HepG2 (cell line): ENCODE measurements at regions not wholly inside any gene's neighbourhood (a gene's known extent, or its start where the extent isn't known, plus 50 kb on each side); places are given as distances from the start of the nearest gene placed in this dataset.
A peak's percentile ranks its signal among the peaks of the same experiment; 100 is the strongest.

Source experiments
- ATAC-seq: fragments of 200-7000 bp; cut with Tn5 transposase; 3 replicates; pipeline ENCODE4 v1.9.1; 2020; ENCODE audit warnings: mild to moderate bottlenecking, moderate library complexity
- BruUV-seq: library from RNA; stranded (reverse); fragments of 400-500 nt; replicated peaks from 2 replicates; lab custom pipeline; 2021; lab: Mats Ljungman, UMichigan
- CTCF ChIA-PET: fragments of 300-600 bp; formaldehyde crosslinking; extraction: SDS; loops from one replicate; lab custom pipeline; 2021; ENCODE audit warnings: low total read pairs, inconsistent platforms, low intra/inter-chr PET ratio; lab: Yijun Ruan, JAX
- POLR2A ChIA-PET: fragments of 350-600 bp; sonication (Branson Sonifier 250); formaldehyde crosslinking; loops from one replicate; lab custom pipeline; 2020; ENCODE audit warnings: antibody characterized with exemption, inconsistent platforms; lab: Yijun Ruan, JAX
- DNase-seq: peaks from one replicate; pipeline ENCODE4 v3.0.0-alpha.2; 2015; ENCODE audit warnings: low spot score
- FAIRE-seq: peaks from 3 replicates; lab custom pipeline; 2011; peaks lifted over from hg19 to GRCh38; lab: Jason Lieb, UNC
- H2AFZ ChIP-seq: one replicate; pipeline ENCODE4 v1.6.1; 2011; ENCODE audit warnings: low read length, inconsistent platforms
- H3K27ac ChIP-seq: fragments of 300-600 bp; 3 replicates; pipeline ENCODE4 v1.8.0; 2011; ENCODE audit warnings: mixed run types, mild to moderate bottlenecking, mixed read lengths, low read length, inconsistent platforms; ENCODE audit not compliant: insufficient read depth; ENCODE audit errors: extremely low read length
- H3K27me3 ChIP-seq, 2 experiments: fragments of 200-600 bp in 1 of 2; 2 replicates in 1 of 2; 3 replicates in 1 of 2; pipeline versions ENCODE4 v1.6.0 to v1.8.0; 2011; ENCODE audit warnings: low read length in 2 of 2, mild to moderate bottlenecking in 2 of 2, moderate library complexity in 2 of 2, inconsistent platforms in 1 of 2; ENCODE audit not compliant: insufficient read depth in 2 of 2, control insufficient read depth in 1 of 2
- H3K36me3 ChIP-seq, 2 experiments: fragments of 200-600 bp in 1 of 2; replicated peaks in 1 of 2; 2 replicates in 1 of 2; 3 replicates in 1 of 2; pipeline versions ENCODE4 v1.5.1 to v1.8.0; 2011; ENCODE audit warnings: low read length in 2 of 2, inconsistent platforms in 1 of 2; ENCODE audit not compliant: insufficient read depth in 2 of 2, control insufficient read depth in 1 of 2
- H3K4me1 ChIP-seq: 2 replicates; pipeline ENCODE4 v1.5.1; 2012; ENCODE audit warnings: low read length, inconsistent platforms; ENCODE audit not compliant: insufficient read depth
- H3K4me2 ChIP-seq: 2 replicates; pipeline ENCODE4 v1.6.0; 2011; ENCODE audit warnings: low read depth, low read length, inconsistent platforms
- H3K4me3 ChIP-seq, 3 experiments: fragments of 200-600 bp in 1 of 3; sonication (generic), shearing (Covaris generic) in 1 of 3; replicated peaks in 1 of 3; 2 replicates each; pipeline ENCODE4 v1.5.1; 2011 to 2016; ENCODE audit warnings: low read length in 3 of 3, inconsistent platforms in 2 of 3, low read depth in 2 of 3, mild to moderate bottlenecking in 2 of 3, control low read depth in 1 of 3, mixed read lengths in 1 of 3; ENCODE audit not compliant: insufficient read depth in 1 of 3
- H3K79me2 ChIP-seq: one replicate; pipeline ENCODE4 v1.6.1; 2011; ENCODE audit warnings: low read length, inconsistent platforms; ENCODE audit not compliant: insufficient read depth
- H3K9ac ChIP-seq: 2 replicates; pipeline ENCODE4 v1.6.0; 2011; ENCODE audit warnings: mild to moderate bottlenecking, low read depth, low read length, inconsistent platforms; ENCODE audit not compliant: insufficient read depth
- H3K9me3 ChIP-seq: 2 replicates; pipeline ENCODE4 v1.5.1; 2012; ENCODE audit warnings: mild to moderate bottlenecking, low read length
- H4K20me1 ChIP-seq: 2 replicates; pipeline ENCODE4 v1.6.0; 2011; ENCODE audit warnings: inconsistent platforms, mild to moderate bottlenecking, low read length, moderate library complexity; ENCODE audit not compliant: insufficient read depth
- HMGA1 ChIP-seq: sonication (generic); formaldehyde crosslinking; conservative IDR thresholded peaks from 2 replicates; pipeline ENCODE4 v1.4.0; 2020; ENCODE audit warnings: missing genetic modification reagents
- MAFK ChIP-seq, 2 experiments: IDR thresholded peaks in 1 of 2; conservative IDR thresholded peaks in 1 of 2; 2 replicates each; pipeline ENCODE4 v1.6.1; 2011; ENCODE audit warnings: improper control_type of control experiment in 2 of 2, low read length in 2 of 2
- NFE2L2 ChIP-seq: fragments of 150-350 bp; IDR thresholded peaks from 2 replicates; pipeline ENCODE4 v1.6.1; 2014; ENCODE audit warnings: low read length
- RFXAP ChIP-seq: sonication (generic); formaldehyde crosslinking; IDR thresholded peaks from 2 replicates; pipeline ENCODE4 v1.4.0; 2020; ENCODE audit warnings: missing genetic modification reagents, borderline replicate concordance
- SIN3B ChIP-seq: fragments of 150-350 bp; IDR thresholded peaks from 2 replicates; pipeline ENCODE4 v1.6.1; 2014; ENCODE audit warnings: low read length
- ZFAT ChIP-seq: sonication (generic); formaldehyde crosslinking; conservative IDR thresholded peaks from 2 replicates; pipeline ENCODE4 v1.8.1; 2023; ENCODE audit warnings: missing genetic modification reagents, inconsistent platforms
- ZNF354B ChIP-seq: sonication (generic); formaldehyde crosslinking; IDR thresholded peaks from 2 replicates; pipeline ENCODE4 v1.8.0; 2022; ENCODE audit warnings: mild to moderate bottlenecking, missing genetic modification reagents
- ZNF441 ChIP-seq: sonication (generic); formaldehyde crosslinking; IDR thresholded peaks from 2 replicates; pipeline ENCODE4 v1.7.0; 2021; ENCODE audit warnings: missing genetic modification reagents, borderline replicate concordance
- in situ Hi-C: cut with HindIII; loops from 2 replicates; pipeline ENCODE4 v1.10.0; 2017; ENCODE audit warnings: low pct_unique_long_range_greater_than_20kb; ENCODE audit not compliant: extremely low pct_ligation_motif_present
- intact Hi-C: fragments of 100-400 bp; cut with micrococcal nuclease; formaldehyde crosslinking; loops from one replicate; pipeline ENCODE4 v1.10.0; 2022; ENCODE audit not compliant: unreplicated experiment
- TF ChIP-seq, protein P1 (sequence below): sonication (generic); formaldehyde crosslinking; IDR thresholded peaks from one replicate; pipeline ENCODE4 v1.5.1; 2020; ENCODE audit warnings: mild to moderate bottlenecking, missing genetic modification reagents; ENCODE audit errors: not compliant biosample characterization
- TF ChIP-seq, protein P2 (sequence below): sonication (generic); formaldehyde crosslinking; IDR thresholded peaks from 2 replicates; pipeline ENCODE4 v1.5.0; 2020; ENCODE audit warnings: mild to moderate bottlenecking, missing genetic modification reagents

DNA sequence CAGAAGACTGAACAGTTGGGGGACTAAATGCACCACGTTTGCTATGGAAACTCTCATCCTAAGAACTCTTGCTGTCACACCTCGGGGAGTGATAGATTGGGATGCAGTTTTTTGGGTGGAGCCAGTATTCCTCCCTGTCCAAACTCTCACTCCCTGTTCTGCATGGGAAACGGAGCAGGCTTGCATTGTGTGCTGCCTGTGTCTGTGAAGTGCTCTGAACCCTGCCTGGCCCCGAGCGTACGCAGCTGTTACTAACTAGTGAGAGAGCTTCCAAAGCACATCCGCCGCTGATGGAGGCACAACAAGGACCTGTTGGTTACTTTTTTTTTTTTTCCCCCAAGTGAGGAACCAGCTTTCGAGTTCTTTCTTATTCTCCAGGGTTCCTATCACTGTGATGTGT is 195.5 kb downstream of the ANAPC1 start (continued):
- TF ChIP-seq ZNF441 (CRISPR knock-in tag) = no peak
- TF ChIP-seq, protein P1, sequence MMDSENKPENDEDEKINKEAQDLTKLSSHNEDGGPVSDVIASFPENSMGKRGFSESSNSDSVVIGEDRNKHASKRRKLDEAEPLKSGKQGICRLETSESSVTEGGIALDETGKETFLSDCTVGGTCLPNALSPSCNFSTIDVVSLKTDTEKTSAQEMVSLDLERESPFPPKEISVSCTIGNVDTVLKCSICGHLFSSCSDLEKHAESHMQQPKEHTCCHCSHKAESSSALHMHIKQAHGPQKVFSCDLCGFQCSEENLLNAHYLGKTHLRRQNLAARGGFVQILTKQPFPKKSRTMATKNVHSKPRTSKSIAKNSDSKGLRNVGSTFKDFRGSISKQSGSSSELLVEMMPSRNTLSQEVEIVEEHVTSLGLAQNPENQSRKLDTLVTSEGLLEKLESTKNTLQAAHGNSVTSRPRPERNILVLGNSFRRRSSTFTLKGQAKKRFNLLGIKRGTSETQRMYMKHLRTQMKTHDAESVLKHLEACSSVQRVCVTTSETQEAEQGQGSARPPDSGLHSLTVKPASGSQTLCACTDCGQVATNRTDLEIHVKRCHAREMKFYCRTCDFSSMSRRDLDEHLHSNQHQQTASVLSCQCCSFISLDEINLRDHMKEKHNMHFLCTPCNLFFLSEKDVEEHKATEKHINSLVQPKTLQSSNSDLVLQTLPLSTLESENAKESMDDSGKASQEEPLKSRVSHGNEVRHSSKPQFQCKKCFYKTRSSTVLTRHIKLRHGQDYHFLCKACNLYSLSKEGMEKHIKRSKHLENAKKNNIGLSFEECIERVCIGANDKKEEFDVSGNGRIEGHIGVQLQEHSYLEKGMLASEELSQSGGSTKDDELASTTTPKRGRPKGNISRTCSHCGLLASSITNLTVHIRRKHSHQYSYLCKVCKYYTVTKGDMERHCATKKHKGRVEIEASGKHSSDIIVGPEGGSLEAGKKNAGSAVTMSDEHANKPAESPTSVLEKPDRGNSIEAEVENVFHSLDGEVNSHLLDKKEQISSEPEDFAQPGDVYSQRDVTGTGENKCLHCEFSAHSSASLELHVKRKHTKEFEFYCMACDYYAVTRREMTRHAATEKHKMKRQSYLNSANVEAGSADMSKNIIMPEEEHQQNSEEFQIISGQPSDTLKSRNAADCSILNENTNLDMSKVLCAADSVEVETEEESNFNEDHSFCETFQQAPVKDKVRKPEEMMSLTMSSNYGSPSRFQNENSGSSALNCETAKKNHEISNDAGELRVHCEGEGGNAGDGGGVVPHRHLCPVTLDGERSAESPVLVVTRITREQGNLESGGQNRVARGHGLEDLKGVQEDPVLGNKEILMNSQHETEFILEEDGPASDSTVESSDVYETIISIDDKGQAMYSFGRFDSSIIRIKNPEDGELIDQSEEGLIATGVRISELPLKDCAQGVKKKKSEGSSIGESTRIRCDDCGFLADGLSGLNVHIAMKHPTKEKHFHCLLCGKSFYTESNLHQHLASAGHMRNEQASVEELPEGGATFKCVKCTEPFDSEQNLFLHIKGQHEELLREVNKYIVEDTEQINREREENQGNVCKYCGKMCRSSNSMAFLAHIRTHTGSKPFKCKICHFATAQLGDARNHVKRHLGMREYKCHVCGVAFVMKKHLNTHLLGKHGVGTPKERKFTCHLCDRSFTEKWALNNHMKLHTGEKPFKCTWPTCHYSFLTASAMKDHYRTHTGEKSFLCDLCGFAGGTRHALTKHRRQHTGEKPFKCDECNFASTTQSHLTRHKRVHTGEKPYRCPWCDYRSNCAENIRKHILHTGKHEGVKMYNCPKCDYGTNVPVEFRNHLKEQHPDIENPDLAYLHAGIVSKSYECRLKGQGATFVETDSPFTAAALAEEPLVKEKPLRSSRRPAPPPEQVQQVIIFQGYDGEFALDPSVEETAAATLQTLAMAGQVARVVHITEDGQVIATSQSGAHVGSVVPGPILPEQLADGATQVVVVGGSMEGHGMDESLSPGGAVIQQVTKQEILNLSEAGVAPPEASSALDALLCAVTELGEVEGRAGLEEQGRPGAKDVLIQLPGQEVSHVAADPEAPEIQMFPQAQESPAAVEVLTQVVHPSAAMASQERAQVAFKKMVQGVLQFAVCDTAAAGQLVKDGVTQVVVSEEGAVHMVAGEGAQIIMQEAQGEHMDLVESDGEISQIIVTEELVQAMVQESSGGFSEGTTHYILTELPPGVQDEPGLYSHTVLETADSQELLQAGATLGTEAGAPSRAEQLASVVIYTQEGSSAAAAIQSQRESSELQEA (CRISPR knock-in tag) = no peak
- TF ChIP-seq, all 625 proteins: peak for 0

DNA sequence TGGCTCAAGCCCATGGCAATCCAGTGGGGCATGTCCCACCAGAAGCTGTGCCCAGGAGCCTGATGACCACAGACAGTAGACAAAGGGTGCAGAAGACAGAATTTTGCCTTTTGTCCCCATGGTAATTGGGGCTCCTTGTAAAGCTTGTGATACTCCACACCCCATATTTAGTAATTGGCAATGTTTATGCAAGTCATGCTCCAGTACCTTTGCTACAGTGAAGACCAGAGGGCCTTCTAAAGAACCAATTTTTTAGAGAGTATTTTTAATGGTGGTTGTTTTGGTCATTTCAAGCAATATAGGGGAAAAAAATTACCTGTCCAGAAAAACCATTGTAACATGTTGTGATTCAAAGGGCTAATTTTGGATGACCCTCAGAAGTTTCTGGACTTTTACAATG is 194.8 kb downstream of the ANAPC1 start:
- H3K4me3 ChIP-seq = no peak overlapping the region
- ChIA-PET CTCF (no interaction called here), POLR2A (no interaction called here)
- no peaks in the 10 kb centered on the region for H3K79me2 ChIP-seq
- no peak overlapping the region for H3K4me2 ChIP-seq
- no peak for ATAC-seq
- H3K9me3 ChIP-seq = no peaks in the 10 kb centered on the region
- no TSS peak for BruUV-seq
- TF ChIP-seq NFE2L2 (peak; percentile 76), HMGA1 (no peak), SIN3B (no peak), ZNF354B (CRISPR knock-in tag) (no peak), MAFK (conservative IDR thresholded peaks at IDR 0.05 in 1 of 2, IDR thresholded peaks at IDR 0.05 in 1 of 2; ENCODE audit: low read length in 2 of 2) (no peak), ZFAT (CRISPR knock-in tag) (no peak), RFXAP (CRISPR knock-in tag) (no peak)
- TF ChIP-seq, protein P2, sequence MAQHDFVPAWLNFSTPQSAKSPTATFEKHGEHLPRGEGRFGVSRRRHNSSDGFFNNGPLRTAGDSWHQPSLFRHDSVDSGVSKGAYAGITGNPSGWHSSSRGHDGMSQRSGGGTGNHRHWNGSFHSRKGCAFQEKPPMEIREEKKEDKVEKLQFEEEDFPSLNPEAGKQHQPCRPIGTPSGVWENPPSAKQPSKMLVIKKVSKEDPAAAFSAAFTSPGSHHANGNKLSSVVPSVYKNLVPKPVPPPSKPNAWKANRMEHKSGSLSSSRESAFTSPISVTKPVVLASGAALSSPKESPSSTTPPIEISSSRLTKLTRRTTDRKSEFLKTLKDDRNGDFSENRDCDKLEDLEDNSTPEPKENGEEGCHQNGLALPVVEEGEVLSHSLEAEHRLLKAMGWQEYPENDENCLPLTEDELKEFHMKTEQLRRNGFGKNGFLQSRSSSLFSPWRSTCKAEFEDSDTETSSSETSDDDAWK (CRISPR knock-in tag) = no peak
- H2AFZ ChIP-seq = no peak overlapping the region
- no peaks in the 10 kb centered on the region for H3K36me3 ChIP-seq
- H4K20me1 ChIP-seq = no peaks in the 10 kb centered on the region
- intact Hi-C loops = no loop called here
- DNase-seq = no peak
- FAIRE-seq = no peak
- no peak overlapping the region for H3K9ac ChIP-seq
- in situ Hi-C loops = loop anchor here (25.0 kb wide), 1 partner anchor 877 kb away; no protein-coding TSS in a partner anchor
- H3K27ac ChIP-seq = no peak overlapping the region
- H3K27me3 ChIP-seq = peaks cover 0 to 21% of the 10 kb centered on the region in 2 experiments; a peak in 3 of 5 replicates
- H3K4me1 ChIP-seq = no peaks in the 10 kb centered on the region; the same call in 1 of the 2 replicates
